ENCODE measurements at regions not wholly inside any gene's neighbourhood (a gene's known extent, or its start where the extent isn't known, plus 50 kb on each side); places are given as distances from the start of the nearest gene placed in this dataset.
"Not testable (repeated sequence)": the region's sequence is repeated elsewhere in the genome, so short reads cannot be mapped to it uniquely, and the experiment has no call there.

- no peak for DNase-seq
Measured at GRCh38 chr12:91643763-91644162, 461.1 kb upstream of the DCN start.

GRCh38 chr12:91640021-91640420 is 457.4 kb upstream of the DCN start:
- DNase-seq: no peak

- DNase-seq: no peak
Measured at GRCh38 chr12:91639327-91639726, 456.7 kb upstream of the DCN start.

GRCh38 chr12:91637789-91638624 is 455.4 kb upstream of the DCN start:
- DNase-seq: no peak

- DNase-seq: no peak
Measured at GRCh38 chr12:91636721-91637120, 454.1 kb upstream of the DCN start.

GRCh38 chr12:91634386-91634713 is 451.7 kb upstream of the DCN start:
- not testable (repeated sequence) for DNase-seq

- peak in 1 of 2 donors; percentile 12 for DNase-seq
Measured at GRCh38 chr12:91633734-91634357, 451.2 kb upstream of the DCN start.

GRCh38 chr12:91633206-91633605 is 450.6 kb upstream of the DCN start:
- no peak for DNase-seq

- no peak for DNase-seq
Measured at GRCh38 chr12:91632042-91632786, 449.6 kb upstream of the DCN start.

- DNase-seq: no peak
Measured at GRCh38 chr12:91630596-91631293, 448.1 kb upstream of the DCN start.

- no peak for DNase-seq
Measured at GRCh38 chr12:91630083-91630482, 447.5 kb upstream of the DCN start.

- DNase-seq: no peak
Measured at GRCh38 chr12:91629440-91629839, 446.8 kb upstream of the DCN start.

GRCh38 chr12:91628656-91629055 is 446.0 kb upstream of the DCN start:
- DNase-seq: no peak

GRCh38 chr12:91627225-91627624 is 444.6 kb upstream of the DCN start:
- no peak for DNase-seq

- DNase-seq: no peak
Measured at GRCh38 chr12:91622981-91623380, 440.4 kb upstream of the DCN start.

- DNase-seq: no peak
Measured at GRCh38 chr12:91622037-91622436, 439.4 kb upstream of the DCN start.

- DNase-seq: no peak
Measured at GRCh38 chr12:91620992-91621391, 438.4 kb upstream of the DCN start.

- DNase-seq: no peak
Measured at GRCh38 chr12:91620422-91620821, 437.8 kb upstream of the DCN start.

- no peak for DNase-seq
Measured at GRCh38 chr12:91618281-91618680, 435.7 kb upstream of the DCN start.

GRCh38 chr12:91617818-91618217 is 435.2 kb upstream of the DCN start:
- DNase-seq: no peak

GRCh38 chr12:91616416-91616815 is 433.8 kb upstream of the DCN start:
- DNase-seq: no peak

GRCh38 chr12:91613223-91613779 is 430.7 kb upstream of the DCN start:
- DNase-seq: no peak

- no peak for DNase-seq
Measured at GRCh38 chr12:91610561-91610960, 427.9 kb upstream of the DCN start.
